ENCODE measurements at regions not wholly inside any gene's neighbourhood (a gene's known extent, or its start where the extent isn't known, plus 50 kb on each side); places are given as distances from the start of the nearest gene placed in this dataset.

DNA sequence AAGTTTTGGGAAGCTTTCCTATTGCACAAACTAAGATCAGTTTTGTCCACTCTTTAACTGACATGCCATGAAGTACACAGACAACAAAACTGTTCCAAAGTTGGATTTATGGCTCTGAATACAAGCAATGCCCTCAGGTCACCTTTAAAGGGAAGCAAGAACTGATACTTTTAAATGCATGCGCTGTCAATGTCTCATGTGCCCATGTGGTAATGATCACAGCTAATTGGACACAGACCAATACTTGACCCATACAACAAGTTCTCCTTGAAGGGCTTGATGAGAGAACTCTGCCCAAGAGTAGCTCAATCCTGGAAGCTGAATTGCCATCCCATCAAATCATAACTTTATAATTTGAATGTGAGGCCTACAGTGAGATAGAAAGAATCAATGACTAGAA lies 624.9 kb downstream of the ETS1 start:
- no peak overlapping the region for H2AFZ ChIP-seq (ENCODE audit: insufficient read depth, low read depth, low read length, poor library complexity, severe bottlenecking)
- ATAC-seq (ENCODE audit: low read depth) = no peak
- Mint-ChIP-seq H3K9me3 (ENCODE audit: insufficient read depth) (no peaks in the 10 kb centered on the region), H3K4me3 (no peak overlapping the region), H3K27me3 (peaks cover 4% of the 10 kb centered on the region), H3K27ac (no peak overlapping the region), H3K4me1 (no peaks in the 10 kb centered on the region)
- H3K9ac ChIP-seq (ENCODE audit: low read length) = no peak overlapping the region
- ChIA-PET POLR2A (no interaction called here), CTCF (no interaction called here)
- H3K4me2 ChIP-seq (replicated peaks; ENCODE audit: low read depth, low read length, poor library complexity, severe bottlenecking) = no peak overlapping the region
- 100% methylated on average over 1 of the region's 1 CpG for WGBS (ENCODE audit: insufficient coverage)
- TF ChIP-seq EZH2 (IDR thresholded peaks at IDR 0.05; ENCODE audit: borderline replicate concordance, insufficient read depth, low read depth, low read length, poor library complexity, severe bottlenecking) = no peak
- TF ChIP-seq, protein P1, sequence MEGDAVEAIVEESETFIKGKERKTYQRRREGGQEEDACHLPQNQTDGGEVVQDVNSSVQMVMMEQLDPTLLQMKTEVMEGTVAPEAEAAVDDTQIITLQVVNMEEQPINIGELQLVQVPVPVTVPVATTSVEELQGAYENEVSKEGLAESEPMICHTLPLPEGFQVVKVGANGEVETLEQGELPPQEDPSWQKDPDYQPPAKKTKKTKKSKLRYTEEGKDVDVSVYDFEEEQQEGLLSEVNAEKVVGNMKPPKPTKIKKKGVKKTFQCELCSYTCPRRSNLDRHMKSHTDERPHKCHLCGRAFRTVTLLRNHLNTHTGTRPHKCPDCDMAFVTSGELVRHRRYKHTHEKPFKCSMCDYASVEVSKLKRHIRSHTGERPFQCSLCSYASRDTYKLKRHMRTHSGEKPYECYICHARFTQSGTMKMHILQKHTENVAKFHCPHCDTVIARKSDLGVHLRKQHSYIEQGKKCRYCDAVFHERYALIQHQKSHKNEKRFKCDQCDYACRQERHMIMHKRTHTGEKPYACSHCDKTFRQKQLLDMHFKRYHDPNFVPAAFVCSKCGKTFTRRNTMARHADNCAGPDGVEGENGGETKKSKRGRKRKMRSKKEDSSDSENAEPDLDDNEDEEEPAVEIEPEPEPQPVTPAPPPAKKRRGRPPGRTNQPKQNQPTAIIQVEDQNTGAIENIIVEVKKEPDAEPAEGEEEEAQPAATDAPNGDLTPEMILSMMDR (IDR thresholded peaks at IDR 0.05) = no peak
- intact Hi-C loops (cut with micrococcal nuclease) = no loop called here
- no peaks in the 10 kb centered on the region for H3K9me3 ChIP-seq (ENCODE audit: control extremely low read depth in 1 of 3, control insufficient read depth in 2 of 3, insufficient read depth in 1 of 3, low read length in 2 of 3)
- H3K27me3 ChIP-seq (replicated peaks in 1 of 4; ENCODE audit: control extremely low read depth in 1 of 4, control insufficient read depth in 3 of 4, insufficient read depth in 4 of 4, low read length in 3 of 4) = no peaks in the 10 kb centered on the region
- no peaks in the 10 kb centered on the region for H3K4me1 ChIP-seq (ENCODE audit: control insufficient read depth in 2 of 2, insufficient read depth in 2 of 2, low read length in 2 of 2)
- H3K27ac ChIP-seq (ENCODE audit: low read length in 2 of 2) = no peak overlapping the region
- no peaks in the 10 kb centered on the region for H3K36me3 ChIP-seq (replicated peaks in 1 of 2; ENCODE audit: control extremely low read depth in 1 of 2, control insufficient read depth in 1 of 2, extremely low read depth in 1 of 2, insufficient read depth in 2 of 2, low read length in 1 of 2)
- no peak overlapping the region for H3K4me3 ChIP-seq (ENCODE audit: control extremely low read depth in 1 of 5, extremely low read depth in 1 of 5, insufficient read depth in 1 of 5, low read depth in 2 of 5, low read length in 4 of 5)
- no peaks in the 10 kb centered on the region for H4K20me1 ChIP-seq (ENCODE audit: control insufficient read depth, insufficient read depth, low read length, poor library complexity, severe bottlenecking)
- DNase-seq = no peak
- no peaks in the 10 kb centered on the region for H3K79me2 ChIP-seq (ENCODE audit: control insufficient read depth, insufficient read depth, low read length)

DNA sequence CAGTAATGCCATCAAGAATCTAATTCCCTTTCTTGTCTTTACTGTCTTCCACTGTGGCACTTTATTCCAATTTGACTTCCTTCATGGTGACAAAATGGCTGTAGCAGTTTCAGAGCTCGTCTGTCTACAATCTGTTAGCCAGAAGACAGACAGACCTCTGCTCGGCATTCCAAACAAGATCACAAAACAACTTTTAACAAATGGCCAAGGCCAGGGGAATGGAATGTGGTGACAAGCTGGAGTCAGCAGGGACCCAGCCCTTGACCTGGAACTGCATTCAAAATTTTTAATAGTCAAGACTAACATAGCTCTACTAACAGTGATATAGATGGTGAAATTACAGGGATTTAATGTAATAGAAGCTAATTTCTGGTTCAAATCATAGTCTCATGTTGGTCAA lies 637.2 kb downstream of the ETS1 start:
- H3K27ac ChIP-seq (ENCODE audit: low read length in 2 of 2) = no peak overlapping the region
- H3K4me2 ChIP-seq (replicated peaks; ENCODE audit: low read depth, low read length, poor library complexity, severe bottlenecking) = no peak overlapping the region
- H3K9ac ChIP-seq (ENCODE audit: low read length) = no peak overlapping the region
- H3K4me1 ChIP-seq (ENCODE audit: control insufficient read depth in 2 of 2, insufficient read depth in 2 of 2, low read length in 2 of 2) = no peaks in the 10 kb centered on the region
- 60% methylated on average over 1 of the region's 2 CpGs for WGBS (ENCODE audit: insufficient coverage)
- no peaks in the 10 kb centered on the region for H3K79me2 ChIP-seq (ENCODE audit: control insufficient read depth, insufficient read depth, low read length)
- no peak overlapping the region for H3K4me3 ChIP-seq (ENCODE audit: control extremely low read depth in 1 of 5, extremely low read depth in 1 of 5, insufficient read depth in 1 of 5, low read depth in 2 of 5, low read length in 4 of 5)
- Mint-ChIP-seq H3K27me3 (no peaks in the 10 kb centered on the region), H3K4me3 (no peak overlapping the region), H3K9me3 (ENCODE audit: insufficient read depth) (no peaks in the 10 kb centered on the region), H3K27ac (no peak overlapping the region), H3K4me1 (no peaks in the 10 kb centered on the region)
- H3K9me3 ChIP-seq (ENCODE audit: control extremely low read depth in 1 of 3, control insufficient read depth in 2 of 3, insufficient read depth in 1 of 3, low read length in 2 of 3) = no peaks in the 10 kb centered on the region
- H4K20me1 ChIP-seq (ENCODE audit: control insufficient read depth, insufficient read depth, low read length, poor library complexity, severe bottlenecking) = no peaks in the 10 kb centered on the region
- no peak for TF ChIP-seq EZH2 (IDR thresholded peaks at IDR 0.05; ENCODE audit: borderline replicate concordance, insufficient read depth, low read depth, low read length, poor library complexity, severe bottlenecking)
- TF ChIP-seq, protein P1 (IDR thresholded peaks at IDR 0.05) = no peak
- H3K27me3 ChIP-seq (replicated peaks in 1 of 4; ENCODE audit: control extremely low read depth in 1 of 4, control insufficient read depth in 3 of 4, insufficient read depth in 4 of 4, low read length in 3 of 4) = no peaks in the 10 kb centered on the region
- POLR2A ChIA-PET = no interaction called here
- H3K36me3 ChIP-seq (replicated peaks in 1 of 2; ENCODE audit: control extremely low read depth in 1 of 2, control insufficient read depth in 1 of 2, extremely low read depth in 1 of 2, insufficient read depth in 2 of 2, low read length in 1 of 2) = no peaks in the 10 kb centered on the region
- no peak overlapping the region for H2AFZ ChIP-seq (ENCODE audit: insufficient read depth, low read depth, low read length, poor library complexity, severe bottlenecking)
- DNase-seq = no peak
- intact Hi-C loops (cut with micrococcal nuclease) = no loop called here
- CTCF ChIA-PET = no interaction called here
- no peak for ATAC-seq (ENCODE audit: low read depth)

Measured in B cell (primary cell).